Activated CD8-positive, alpha-beta T cell treated with anti-CD3 and anti-CD28 coated beads for 36 hours (primary cell): ENCODE measurements at regions not wholly inside any gene's neighbourhood (a gene's known extent, or its start where the extent isn't known, plus 50 kb on each side); places are given as distances from the start of the nearest gene placed in this dataset.

Source experiments
- ATAC-seq: fragments of 200-7000 bp; cut with Tn5 transposase; one replicate; pipeline ENCODE4 v1.10.0; 2021; ENCODE audit warnings: mild to moderate bottlenecking, moderate library complexity
- CTCF ChIA-PET: fragments of 350-600 bp; sonication (Branson Sonifier 250); formaldehyde crosslinking; loops from one replicate; lab custom pipeline; 2021; ENCODE audit warnings: antibody characterized with exemption; lab: Charles Lee
- POLR2A ChIA-PET: fragments of 350-600 bp; sonication (Branson Sonifier 250); formaldehyde crosslinking; loops from one replicate; lab custom pipeline; 2021; ENCODE audit warnings: antibody characterized with exemption; lab: Charles Lee
- DNase-seq: peaks from one replicate; pipeline ENCODE4 v3.0.0-alpha.2; 2020
- H3K27ac Mint-ChIP-seq: one replicate; pipeline ENCODE4 v1.8.0; 2021; ENCODE audit warnings: mild to moderate bottlenecking, mixed read lengths
- H3K27me3 Mint-ChIP-seq: one replicate; pipeline ENCODE4 v1.8.0; 2021; ENCODE audit warnings: mixed read lengths
- H3K36me3 Mint-ChIP-seq: one replicate; pipeline ENCODE4 v1.8.0; 2021; ENCODE audit warnings: low read depth, mixed read lengths
- H3K4me1 Mint-ChIP-seq: one replicate; pipeline ENCODE4 v1.8.0; 2021; ENCODE audit warnings: low read depth, mixed read lengths
- H3K4me3 Mint-ChIP-seq: one replicate; pipeline ENCODE4 v1.8.0; 2021; ENCODE audit warnings: mild to moderate bottlenecking, moderate library complexity, mixed read lengths
- H3K9me3 Mint-ChIP-seq: one replicate; pipeline ENCODE4 v1.8.0; 2021; ENCODE audit warnings: mixed read lengths
- CTCF ChIP-seq: fragments of 200-600 bp; IDR thresholded peaks from one replicate; pipeline ENCODE4 v1.8.0; 2022; ENCODE audit warnings: antibody characterized with exemption, mild to moderate bottlenecking
- intact Hi-C: fragments of 100-400 bp; cut with micrococcal nuclease; formaldehyde crosslinking; loops from one replicate; pipeline ENCODE4 v1.10.0; 2022

- CTCF ChIA-PET: no interaction called here
- Mint-ChIP-seq H3K4me3 (no peak overlapping the region), H3K4me1 (no peaks in the 10 kb centered on the region), H3K9me3 (no peaks in the 10 kb centered on the region), H3K27me3 (peaks cover 2% of the 10 kb centered on the region), H3K36me3 (no peaks in the 10 kb centered on the region), H3K27ac (no peak overlapping the region)
- DNase-seq (no peak), ATAC-seq (no peak)
- POLR2A ChIA-PET: no interaction called here
- TF ChIP-seq CTCF: no peak
- intact Hi-C loops: no loop called here
Observed at GRCh38 chr20:22529150-22530019, 55.0 kb downstream of the FOXA2 start.

- no peak for TF ChIP-seq CTCF
- H3K27me3 Mint-ChIP-seq: peaks cover 2% of the 10 kb centered on the region
- no peaks in the 10 kb centered on the region for H3K9me3 Mint-ChIP-seq
- intact Hi-C loops: no loop called here
- POLR2A ChIA-PET: no interaction called here
- no peaks in the 10 kb centered on the region for H3K4me1 Mint-ChIP-seq
- H3K27ac Mint-ChIP-seq: no peak overlapping the region
- CTCF ChIA-PET: no interaction called here
- DNase-seq (no peak), ATAC-seq (no peak)
- H3K36me3 Mint-ChIP-seq: no peaks in the 10 kb centered on the region
- no peak overlapping the region for H3K4me3 Mint-ChIP-seq
Observed at GRCh38 chr20:22526512-22527012, 57.8 kb downstream of the FOXA2 start.

- no peaks in the 10 kb centered on the region for H3K36me3 Mint-ChIP-seq
- intact Hi-C loops: no loop called here
- no peak overlapping the region for H3K4me3 Mint-ChIP-seq
- POLR2A ChIA-PET: no interaction called here
- no peaks in the 10 kb centered on the region for H3K9me3 Mint-ChIP-seq
- H3K27ac Mint-ChIP-seq: no peak overlapping the region
- CTCF ChIA-PET: no interaction called here
- ATAC-seq: no peak
- no peaks in the 10 kb centered on the region for H3K4me1 Mint-ChIP-seq
- H3K27me3 Mint-ChIP-seq: no peaks in the 10 kb centered on the region
- DNase-seq: no peak
- no peak for TF ChIP-seq CTCF
Observed at GRCh38 chr20:22525821-22526220, 58.6 kb downstream of the FOXA2 start.

GRCh38 chr20:22525069-22525820 lies 59.1 kb downstream of the FOXA2 start:
- Mint-ChIP-seq H3K4me3 (no peak overlapping the region), H3K36me3 (no peaks in the 10 kb centered on the region), H3K4me1 (no peaks in the 10 kb centered on the region), H3K27ac (no peak overlapping the region), H3K9me3 (no peaks in the 10 kb centered on the region), H3K27me3 (no peaks in the 10 kb centered on the region)
- no peak for TF ChIP-seq CTCF
- POLR2A ChIA-PET: no interaction called here
- CTCF ChIA-PET: no interaction called here
- intact Hi-C loops: no loop called here
- ATAC-seq: no peak
- DNase-seq: no peak
